Upper lobe of left lung (tissue), 4 donors: ENCODE measurements at regions not wholly inside any gene's neighbourhood (a gene's known extent, or its start where the extent isn't known, plus 50 kb on each side); places are given as distances from the start of the nearest gene placed in this dataset.

Experiments
- CTCF ChIP-seq, 6 experiments: fragments of 450-650 bp in 4 of 6; fragments of 200-600 bp in 2 of 6; sonication (generic) in 2 of 6; IDR thresholded peaks; one replicate each; pipeline ENCODE4 v1.5.1; 2016 to 2019; ENCODE audit warnings: antibody characterized with exemption in 6 of 6
- EP300 ChIP-seq, 4 donors: sonication (generic); formaldehyde crosslinking; IDR thresholded peaks; one replicate each; pipeline ENCODE4 v1.5.1; 2017; ENCODE audit warnings: antibody characterized with exemption in 4 of 4, control low read depth in 2 of 4
- POLR2A ChIP-seq, 4 donors: fragments of 450-650 bp; IDR thresholded peaks; one replicate each; pipeline ENCODE4 v1.5.1; 2016 to 2017; ENCODE audit warnings: antibody characterized with exemption in 4 of 4, mild to moderate bottlenecking in 2 of 4

- no peak for TF ChIP-seq CTCF (IDR thresholded peaks at IDR 0.05)
- TF ChIP-seq POLR2A (IDR thresholded peaks at IDR 0.05) = no peak
- no peak for TF ChIP-seq EP300 (IDR thresholded peaks at IDR 0.05)
These were observed 123.9 kb downstream of the MAFB start for GRCh38 chr20:40565001-40565681.
